ENCODE measurements at regions not wholly inside any gene's neighbourhood (a gene's known extent, or its start where the extent isn't known, plus 50 kb on each side); places are given as distances from the start of the nearest gene placed in this dataset.

DNA sequence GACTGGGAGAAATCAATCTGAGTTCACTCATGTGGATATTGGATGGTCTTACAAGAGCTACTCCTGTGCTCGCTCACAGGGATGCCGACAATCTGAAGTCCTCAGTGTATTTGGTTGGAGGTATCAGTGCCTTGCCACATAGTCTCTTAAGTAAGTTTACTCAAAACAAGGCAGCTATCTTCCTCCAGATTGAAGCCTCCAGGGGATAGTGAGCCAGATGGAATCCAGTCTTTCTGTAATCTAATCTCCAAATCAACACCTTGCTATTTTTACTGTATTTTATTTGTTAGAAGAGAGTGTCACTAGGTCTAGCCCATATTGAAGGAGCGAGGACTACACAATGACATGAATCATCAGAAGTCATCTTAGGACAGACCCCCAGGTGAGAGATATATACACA lies 456.6 kb upstream of the POT1 start:
- no peaks in the 10 kb centered on the region for H3F3A ChIP-seq (ENCODE audit: insufficient read depth, low read length)
- H4K20me1 ChIP-seq (ENCODE audit: insufficient read depth, low read length), result no peaks in the 10 kb centered on the region
- H3K4me2 ChIP-seq (ENCODE audit: low read length), result no peak overlapping the region
- H3K9me3 ChIP-seq (ENCODE audit: low read length), result no peaks in the 10 kb centered on the region
- H3K36me3 ChIP-seq (ENCODE audit: insufficient read depth, low read length), result no peaks in the 10 kb centered on the region
- no peaks in the 10 kb centered on the region for H3K4me1 ChIP-seq (ENCODE audit: insufficient read depth, low read length, severe bottlenecking)
- H3K27ac ChIP-seq (ENCODE audit: low read depth, low read length, poor library complexity, severe bottlenecking), result no peak overlapping the region
- no peaks in the 10 kb centered on the region for H3K9me2 ChIP-seq (ENCODE audit: low read depth, low read length)
- no peak overlapping the region for H3K9ac ChIP-seq (ENCODE audit: low read length)
- TF ChIP-seq EZH2 (IDR thresholded peaks at IDR 0.05; ENCODE audit: borderline replicate concordance, low read length) (no peak), CTCF (IDR thresholded peaks at IDR 0.05; ENCODE audit: low read length) (no peak)
- no peak overlapping the region for H2AFZ ChIP-seq (ENCODE audit: low read length)
- no peaks in the 10 kb centered on the region for H3K27me3 ChIP-seq (ENCODE audit: insufficient read depth, low read length)
- no peak overlapping the region for H3K4me3 ChIP-seq (ENCODE audit: low read depth, low read length, poor library complexity, severe bottlenecking)
- no peaks in the 10 kb centered on the region for H3K79me2 ChIP-seq (ENCODE audit: insufficient read depth, low read length)

GRCh38 chr7:125383324-125383723 lies 453.7 kb upstream of the POT1 start:
- Histone ChIP-seq H3F3A (ENCODE audit: insufficient read depth, low read length) (no peaks in the 10 kb centered on the region), H2AFZ (ENCODE audit: low read length) (no peak overlapping the region), H3K9me3 (ENCODE audit: low read length) (no peaks in the 10 kb centered on the region), H3K9me2 (ENCODE audit: low read depth, low read length) (no peaks in the 10 kb centered on the region), H3K4me3 (ENCODE audit: low read depth, low read length, poor library complexity, severe bottlenecking) (no peak overlapping the region), H3K27ac (ENCODE audit: low read depth, low read length, poor library complexity, severe bottlenecking) (no peak overlapping the region), H4K20me1 (ENCODE audit: insufficient read depth, low read length) (no peaks in the 10 kb centered on the region), H3K4me2 (ENCODE audit: low read length) (no peak overlapping the region), H3K79me2 (ENCODE audit: insufficient read depth, low read length) (no peaks in the 10 kb centered on the region), H3K27me3 (ENCODE audit: insufficient read depth, low read length) (no peaks in the 10 kb centered on the region), H3K36me3 (ENCODE audit: insufficient read depth, low read length) (no peaks in the 10 kb centered on the region), H3K4me1 (ENCODE audit: insufficient read depth, low read length, severe bottlenecking) (no peaks in the 10 kb centered on the region), H3K9ac (ENCODE audit: low read length) (no peak overlapping the region)
- no peak for TF ChIP-seq EZH2 (IDR thresholded peaks at IDR 0.05; ENCODE audit: borderline replicate concordance, low read length)
- TF ChIP-seq CTCF (IDR thresholded peaks at IDR 0.05; ENCODE audit: low read length), result peak; percentile 43

DNA sequence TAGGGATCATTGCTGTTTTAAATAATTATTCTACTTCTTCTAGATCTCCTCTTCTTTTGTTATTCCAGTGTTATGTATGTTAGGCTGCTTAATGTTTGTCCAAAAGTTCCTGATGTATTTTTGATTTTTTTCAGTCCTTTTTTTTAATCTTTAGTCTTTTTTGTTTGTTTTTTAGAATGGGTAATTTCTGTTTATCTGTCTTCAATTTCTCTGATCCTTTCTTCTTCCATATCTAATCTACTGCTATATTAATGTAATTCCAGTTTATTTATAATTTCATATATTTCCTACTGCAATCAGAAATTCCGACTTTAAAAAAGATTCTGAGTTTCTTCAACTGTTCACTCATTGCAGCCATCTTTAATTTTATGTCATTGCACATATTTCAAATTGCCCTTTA lies 452.8 kb upstream of the POT1 start:
- Histone ChIP-seq H3K36me3 (ENCODE audit: insufficient read depth, low read length) (no peaks in the 10 kb centered on the region), H3K9me3 (ENCODE audit: low read length) (no peaks in the 10 kb centered on the region), H3K27me3 (ENCODE audit: insufficient read depth, low read length) (no peaks in the 10 kb centered on the region), H3K4me3 (ENCODE audit: low read depth, low read length, poor library complexity, severe bottlenecking) (no peak overlapping the region), H3K9ac (ENCODE audit: low read length) (no peak overlapping the region), H3K79me2 (ENCODE audit: insufficient read depth, low read length) (no peaks in the 10 kb centered on the region), H4K20me1 (ENCODE audit: insufficient read depth, low read length) (no peaks in the 10 kb centered on the region), H3F3A (ENCODE audit: insufficient read depth, low read length) (no peaks in the 10 kb centered on the region), H3K27ac (ENCODE audit: low read depth, low read length, poor library complexity, severe bottlenecking) (no peak overlapping the region), H3K4me2 (ENCODE audit: low read length) (no peak overlapping the region), H3K4me1 (ENCODE audit: insufficient read depth, low read length, severe bottlenecking) (no peaks in the 10 kb centered on the region), H3K9me2 (ENCODE audit: low read depth, low read length) (no peaks in the 10 kb centered on the region), H2AFZ (ENCODE audit: low read length) (no peak overlapping the region)
- no peak for TF ChIP-seq EZH2 (IDR thresholded peaks at IDR 0.05; ENCODE audit: borderline replicate concordance, low read length)
- no peak for TF ChIP-seq CTCF (IDR thresholded peaks at IDR 0.05; ENCODE audit: low read length)

Measured in OCI-LY1 (cell line).